Heart right ventricle (tissue), 16 donors: ENCODE measurements at regions not wholly inside any gene's neighbourhood (a gene's known extent, or its start where the extent isn't known, plus 50 kb on each side); places are given as distances from the start of the nearest gene placed in this dataset.
A peak's percentile ranks its signal among the peaks of the same experiment; 100 is the strongest.

Experiments used
- ATAC-seq, 8 donors: fragments of 200-7000 bp; cut with Tn5 transposase; one replicate each; pipeline ENCODE4 v1.9.1; 2020; ENCODE audit warnings: mild to moderate bottlenecking in 8 of 8, moderate library complexity in 8 of 8, moderate number of reproducible peaks in 1 of 8
- DNase-seq, 2 donors: peaks; one replicate each; pipeline ENCODE4 v3.0.0-alpha.2; 2020
- H3K27ac ChIP-seq, 10 donors: fragments of 200-600 bp; sonication (generic) in 2 of 10; one replicate each; pipeline versions ENCODE4 v1.5.0 to v1.8.0; 2020 to 2022; ENCODE audit warnings: mild to moderate bottlenecking in 3 of 10
- H3K27me3 ChIP-seq, 7 donors: fragments of 200-600 bp; one replicate each; pipeline ENCODE4 v1.8.0; 2021 to 2022; ENCODE audit warnings: mild to moderate bottlenecking in 2 of 7
- H3K36me3 ChIP-seq, 9 donors: fragments of 200-600 bp; sonication (generic) in 1 of 9; one replicate each; pipeline versions ENCODE4 v1.5.0 to v1.8.0; 2020 to 2022; ENCODE audit warnings: mild to moderate bottlenecking in 2 of 9
- H3K4me1 ChIP-seq, 9 donors: fragments of 200-600 bp; sonication (generic) in 1 of 9; one replicate each; pipeline versions ENCODE4 v1.5.0 to v1.8.0; 2020 to 2022; ENCODE audit warnings: mild to moderate bottlenecking in 4 of 9
- H3K4me3 ChIP-seq, 10 donors: fragments of 200-600 bp; sonication (generic) in 2 of 10; one replicate each; pipeline versions ENCODE4 v1.5.0 to v1.8.0; 2020 to 2022; ENCODE audit warnings: mild to moderate bottlenecking in 7 of 10, moderate library complexity in 2 of 10
- H3K9me3 ChIP-seq, 11 donors: fragments of 200-600 bp in 10 of 11; sonication (generic) in 2 of 11; one replicate each; pipeline versions ENCODE4 v1.5.0 to v1.8.0; 2013 to 2022; ENCODE audit warnings: mild to moderate bottlenecking in 2 of 11, control low read depth in 1 of 11, moderate library complexity in 1 of 11
- WGBS, 2 donors: extraction: QIAGEN DNeasy Blood & Tissue Kit; methylation state at CpG; one replicate each; pipeline ENCODE4 v1.1.7; 2013; ENCODE audit warnings: inconsistent platforms in 1 of 2; 5-methylcytosine and 5-hydroxymethylcytosine counted together
- intact Hi-C, 10 donors: fragments of 100-400 bp; cut with DNase I; formaldehyde crosslinking; loops; one replicate each; pipeline versions ENCODE4 v1.11.1 to v1.14.2; 2022
- TF ChIP-seq, protein P1 (sequence below), 9 donors: fragments of 200-600 bp; sonication (generic) in 2 of 9; IDR thresholded peaks; one replicate each; pipeline versions ENCODE4 v1.5.0 to v1.8.0; 2021 to 2022; ENCODE audit warnings: antibody characterized with exemption in 9 of 9, mild to moderate bottlenecking in 5 of 9, moderate library complexity in 1 of 9
- donor health status: Arrhythmogenic right ventricular cardiomyopathy.
- donor health status: ischemic (EF 13 %, LVEDD 7.1; RV severe dilation, severe dysfunction).
- donor health status: healthy with polysubstance abuse.
- donor health status: DM: no; HTN: yes; CAD: no.
- donor health status: DM: no; HTN: no; CAD: no.
- donor health status: ischemic (EF 25% LVEDD 6.9; RV normal size, moderate dysfunction).
- donor health status: ischemic (EF 25% LVEDD 5.7; RV mildly dilated, moderate dysfunction).
- donor health status: healthy.
- donor health status: DM: yes; HTN: yes; CAD: no.
- donor health status: Ischemic cardiomyopathy.
- donor health status: ischemic (EF 35%, LVEDD 5.7; RV mildly dilated, moderate dysfunction).
- donor health status: nonischemic (EF 11% LVEDD 7.7; RV severe dilation, severe dysfunction).
- donor health status: DM: yes; HTN: yes; CAD: no.
- donor health status: PGD.
- donor health status: ischemic (EF 29% LVEDD 5.4; RV normal size, mild dysfunction).
- donor health status: nonischemic (EF 23%, LVEDD 6.1; RV moderate dilation, normal function).

DNA sequence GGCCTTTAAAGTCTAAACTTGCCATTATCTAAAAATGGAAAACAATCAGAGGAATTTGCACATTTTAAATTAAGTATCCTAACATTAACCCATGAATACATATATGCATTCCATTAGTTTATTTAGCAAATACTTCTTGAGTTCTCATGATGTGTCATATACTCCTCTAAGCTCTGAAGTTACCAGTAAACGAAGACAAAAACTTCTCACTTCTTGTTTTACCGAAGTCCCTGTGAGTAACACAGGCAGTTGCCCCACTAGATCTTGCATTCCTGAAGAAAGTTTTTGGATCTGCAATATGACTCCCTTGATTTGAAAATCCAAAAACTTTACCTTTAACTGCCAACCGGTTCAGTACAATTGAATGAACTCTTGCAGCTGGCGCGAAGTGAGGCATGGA, 439.0 kb upstream of the MPDZ start:
- H3K27ac ChIP-seq = no peak overlapping the region
- H3K4me3 ChIP-seq = no peak overlapping the region
- TF ChIP-seq, protein P1, sequence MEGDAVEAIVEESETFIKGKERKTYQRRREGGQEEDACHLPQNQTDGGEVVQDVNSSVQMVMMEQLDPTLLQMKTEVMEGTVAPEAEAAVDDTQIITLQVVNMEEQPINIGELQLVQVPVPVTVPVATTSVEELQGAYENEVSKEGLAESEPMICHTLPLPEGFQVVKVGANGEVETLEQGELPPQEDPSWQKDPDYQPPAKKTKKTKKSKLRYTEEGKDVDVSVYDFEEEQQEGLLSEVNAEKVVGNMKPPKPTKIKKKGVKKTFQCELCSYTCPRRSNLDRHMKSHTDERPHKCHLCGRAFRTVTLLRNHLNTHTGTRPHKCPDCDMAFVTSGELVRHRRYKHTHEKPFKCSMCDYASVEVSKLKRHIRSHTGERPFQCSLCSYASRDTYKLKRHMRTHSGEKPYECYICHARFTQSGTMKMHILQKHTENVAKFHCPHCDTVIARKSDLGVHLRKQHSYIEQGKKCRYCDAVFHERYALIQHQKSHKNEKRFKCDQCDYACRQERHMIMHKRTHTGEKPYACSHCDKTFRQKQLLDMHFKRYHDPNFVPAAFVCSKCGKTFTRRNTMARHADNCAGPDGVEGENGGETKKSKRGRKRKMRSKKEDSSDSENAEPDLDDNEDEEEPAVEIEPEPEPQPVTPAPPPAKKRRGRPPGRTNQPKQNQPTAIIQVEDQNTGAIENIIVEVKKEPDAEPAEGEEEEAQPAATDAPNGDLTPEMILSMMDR (IDR thresholded peaks at IDR 0.05) = no peak
- no peaks in the 10 kb centered on the region for H3K36me3 ChIP-seq
- WGBS, 2 donors = 95 to 98% methylated on average over 5 of the region's 5 CpGs
- peaks cover 0 to 39% (median 22%) of the 10 kb centered on the region in 9 donors for H3K4me1 ChIP-seq
- DNase-seq (no peak), ATAC-seq (no peak)
- intact Hi-C loops = loop anchor here in 2 of 10 donors (10.0 kb wide), 2 partner anchors 56 to 126 kb away; no protein-coding TSS in a partner anchor
- no peaks in the 10 kb centered on the region for H3K27me3 ChIP-seq
- peaks cover 0 to 14% (median 0%) of the 10 kb centered on the region in 11 donors for H3K9me3 ChIP-seq

DNA sequence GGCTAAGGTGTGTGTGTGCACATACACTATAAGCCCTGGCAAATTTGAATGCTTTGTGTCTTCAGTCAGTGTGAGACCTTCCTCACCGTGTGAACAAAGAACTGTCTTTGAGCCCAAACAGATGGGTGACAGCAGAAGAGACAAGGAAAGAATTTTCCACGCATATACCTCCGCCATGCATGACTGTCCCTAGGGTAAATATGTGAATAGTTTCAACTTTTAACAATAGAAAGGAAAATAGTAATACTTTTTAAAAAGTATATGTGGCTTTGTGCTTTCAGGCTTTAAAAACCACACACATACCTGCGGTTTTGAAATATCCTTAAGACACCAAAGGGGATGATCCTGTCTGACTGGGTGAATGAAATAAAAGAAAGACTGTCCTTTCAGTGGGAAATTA, 438.6 kb upstream of the MPDZ start:
- no peak for DNase-seq
- H3K36me3 ChIP-seq = no peaks in the 10 kb centered on the region
- peaks cover 0 to 39% (median 22%) of the 10 kb centered on the region in 9 donors for H3K4me1 ChIP-seq
- TF ChIP-seq, protein P1 (IDR thresholded peaks at IDR 0.05) = no peak
- no peaks in the 10 kb centered on the region for H3K27me3 ChIP-seq
- H3K9me3 ChIP-seq = peaks cover 0 to 14% (median 0%) of the 10 kb centered on the region in 11 donors
- ATAC-seq = peak in 1 of 8 donors; percentile 37
- no peak overlapping the region for H3K27ac ChIP-seq
- intact Hi-C loops = loop anchor here in 2 of 10 donors (10.0 kb wide), 2 partner anchors 57 to 127 kb away; no protein-coding TSS in a partner anchor
- H3K4me3 ChIP-seq = no peak overlapping the region
- 86 to 90% methylated on average over 4 of the region's 4 CpGs for WGBS, 2 donors

DNA sequence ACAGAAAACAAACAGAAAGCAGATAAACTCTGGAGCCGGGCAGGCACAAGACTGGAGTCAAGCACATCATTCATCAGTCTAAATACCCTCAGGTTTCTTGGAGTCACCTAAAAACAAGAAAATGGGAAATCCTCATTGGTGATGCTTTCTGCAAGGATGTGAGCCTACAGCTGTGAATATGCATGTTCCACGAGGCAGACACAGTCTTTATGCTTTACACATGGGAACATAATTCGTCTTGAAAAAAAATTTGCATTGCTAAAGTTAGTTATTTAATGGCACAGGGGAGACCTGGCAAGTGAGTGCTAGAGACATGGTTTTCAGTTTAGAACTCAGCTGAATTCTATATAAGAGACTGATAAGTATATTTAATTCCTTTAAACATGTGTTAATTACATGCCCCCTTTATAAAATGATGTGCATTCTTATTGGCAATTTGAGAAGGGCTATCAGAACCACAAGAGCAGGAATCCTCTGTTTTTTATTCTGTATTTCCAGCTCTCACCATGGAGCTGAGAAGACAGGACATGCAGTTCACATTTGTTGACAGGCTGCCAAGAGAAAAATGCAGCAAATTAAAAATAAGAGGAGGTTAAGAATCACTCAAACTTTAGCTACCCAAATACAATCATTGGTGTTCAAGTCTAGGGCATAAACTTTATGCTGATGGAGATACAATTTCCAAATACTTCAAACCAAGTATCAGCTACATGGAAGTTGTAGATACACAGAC, 438.0 kb upstream of the MPDZ start:
- WGBS, 2 donors = 45 to 56% methylated on average over 3 of the region's 3 CpGs
- H3K4me1 ChIP-seq = peaks cover 0 to 39% (median 22%) of the 10 kb centered on the region in 9 donors
- DNase-seq (no peak), ATAC-seq (peak in 1 of 8 donors; percentile 67)
- no peak overlapping the region for H3K4me3 ChIP-seq
- peak overlapping the region in 4 of 10 donors; percentile 16 to 36 (median 22) for H3K27ac ChIP-seq
- H3K36me3 ChIP-seq = no peaks in the 10 kb centered on the region
- intact Hi-C loops = loop anchor here in 2 of 10 donors (10.0 kb wide), 2 partner anchors 57 to 127 kb away; no protein-coding TSS in a partner anchor
- TF ChIP-seq, protein P1 (IDR thresholded peaks at IDR 0.05) = no peak
- no peaks in the 10 kb centered on the region for H3K27me3 ChIP-seq
- H3K9me3 ChIP-seq = peaks cover 0 to 10% (median 0%) of the 10 kb centered on the region in 11 donors

DNA sequence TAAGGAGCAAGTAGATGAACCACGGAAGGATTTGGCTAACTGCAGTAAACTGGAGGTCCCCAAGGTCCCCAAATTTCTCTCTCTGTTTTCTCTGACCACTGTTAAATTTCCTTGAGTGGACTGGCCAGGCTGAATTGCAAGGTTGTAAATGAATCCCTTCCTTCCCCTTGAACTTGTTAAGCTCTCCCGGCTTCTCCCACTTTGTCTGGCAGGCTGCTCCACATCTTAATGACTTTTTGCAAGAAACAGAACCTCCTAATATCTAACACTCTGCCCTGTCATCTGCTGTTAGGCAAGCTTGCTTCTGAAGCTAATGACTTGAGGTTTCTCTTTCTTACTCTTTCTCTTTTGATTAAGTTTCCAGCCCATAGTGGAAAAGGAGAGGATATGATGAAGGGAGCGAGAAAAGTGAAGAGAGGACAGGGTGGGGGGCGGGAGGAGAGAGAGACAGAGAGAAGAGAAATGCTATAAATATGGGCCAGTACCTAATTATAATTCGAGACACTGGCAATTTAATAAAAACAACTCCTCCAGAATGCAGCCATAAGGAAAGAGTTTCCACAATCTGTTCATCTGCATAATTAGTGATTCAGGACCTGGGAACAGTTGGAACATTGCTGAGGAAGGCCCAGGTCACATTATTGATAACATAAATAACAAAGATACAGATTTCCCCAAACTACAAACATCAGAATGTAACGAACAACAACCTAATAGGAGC, 437.3 kb upstream of the MPDZ start:
- intact Hi-C loops = loop anchor here in 2 of 10 donors (10.0 kb wide), 2 partner anchors 58 to 128 kb away; no protein-coding TSS in a partner anchor
- WGBS, 2 donors = 51 to 73% methylated on average over 6 of the region's 6 CpGs
- H3K4me1 ChIP-seq = peaks cover 0 to 39% (median 22%) of the 10 kb centered on the region in 9 donors
- no peaks in the 10 kb centered on the region for H3K36me3 ChIP-seq
- DNase-seq (no peak), ATAC-seq (peak in 2 of 8 donors; percentile 30 to 38)
- H3K9me3 ChIP-seq = peaks cover 0 to 2% (median 0%) of the 10 kb centered on the region in 11 donors
- H3K4me3 ChIP-seq = no peak overlapping the region
- no peaks in the 10 kb centered on the region for H3K27me3 ChIP-seq
- H3K27ac ChIP-seq = peak overlapping the region in 4 of 10 donors; percentile 16 to 36 (median 22)
- TF ChIP-seq, protein P1 (IDR thresholded peaks at IDR 0.05) = no peak
